Activated naive CD8-positive, alpha-beta T cell (primary cell): ENCODE measurements at regions not wholly inside any gene's neighbourhood (a gene's known extent, or its start where the extent isn't known, plus 50 kb on each side); places are given as distances from the start of the nearest gene placed in this dataset.
A peak's percentile ranks its signal among the peaks of the same experiment; 100 is the strongest.

Experiments
- H3K27ac Mint-ChIP-seq: one replicate; pipeline ENCODE4 v1.8.0; 2021; ENCODE audit warnings: mixed read lengths
- H3K27me3 Mint-ChIP-seq: one replicate; pipeline ENCODE4 v1.8.0; 2021; ENCODE audit warnings: mixed read lengths
- H3K36me3 Mint-ChIP-seq: one replicate; pipeline ENCODE4 v1.8.0; 2021; ENCODE audit warnings: mixed read lengths
- H3K4me1 Mint-ChIP-seq: one replicate; pipeline ENCODE4 v1.8.0; 2021; ENCODE audit warnings: low read depth, mixed read lengths
- H3K4me3 Mint-ChIP-seq: one replicate; pipeline ENCODE4 v1.8.0; 2021; ENCODE audit warnings: mild to moderate bottlenecking, mixed read lengths
- H3K9me3 Mint-ChIP-seq: one replicate; pipeline ENCODE4 v1.8.0; 2021; ENCODE audit warnings: low read depth, mixed read lengths

DNA sequence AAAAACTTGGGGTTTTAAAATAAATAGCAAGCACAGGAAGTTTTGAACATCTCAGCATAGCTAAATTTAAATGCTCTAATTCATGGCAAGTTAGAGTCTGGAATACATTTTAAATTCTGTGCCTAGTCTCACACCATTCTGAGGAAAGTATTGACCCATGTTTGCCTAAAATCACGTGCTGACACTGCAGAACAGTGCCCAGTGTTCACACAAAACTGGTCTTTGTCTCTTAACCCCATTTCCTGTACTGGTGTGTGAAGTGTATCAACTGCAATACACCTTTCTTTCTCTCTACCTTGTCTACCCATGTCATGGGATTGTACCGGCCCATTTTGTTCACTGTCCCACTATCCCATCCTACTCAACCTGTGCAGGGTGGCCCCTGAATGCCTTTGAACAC is 749.7 kb upstream of the POM121L12 start:
- H3K4me1 Mint-ChIP-seq = peaks cover 14% of the 10 kb centered on the region
- H3K36me3 Mint-ChIP-seq = no peaks in the 10 kb centered on the region
- peaks cover 3% of the 10 kb centered on the region for H3K9me3 Mint-ChIP-seq
- no peak overlapping the region for H3K27ac Mint-ChIP-seq
- H3K27me3 Mint-ChIP-seq = no peaks in the 10 kb centered on the region
- no peak overlapping the region for H3K4me3 Mint-ChIP-seq

DNA sequence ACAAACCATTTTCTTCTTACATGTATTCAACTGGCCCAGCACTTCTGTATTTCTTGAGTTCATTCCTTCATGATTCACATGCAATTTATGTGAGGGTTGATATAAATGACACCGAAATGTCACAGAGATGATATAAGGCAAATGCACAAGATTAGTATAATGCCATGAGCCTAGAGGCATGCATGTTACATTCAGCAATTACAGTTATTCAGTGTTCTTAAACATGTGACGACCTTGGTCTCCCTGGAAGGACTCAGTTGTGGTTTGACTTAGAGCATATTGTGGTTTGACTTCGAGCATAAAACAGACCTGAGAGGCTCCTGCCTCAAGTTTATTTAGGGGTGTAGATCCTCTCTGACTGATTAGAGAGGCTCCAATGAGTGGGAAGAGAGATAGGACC is 752.1 kb upstream of the POM121L12 start:
- Mint-ChIP-seq H3K4me3 (peak overlapping the region; percentile 8), H3K36me3 (no peaks in the 10 kb centered on the region), H3K9me3 (peaks cover 11% of the 10 kb centered on the region), H3K4me1 (peaks cover 14% of the 10 kb centered on the region), H3K27me3 (no peaks in the 10 kb centered on the region), H3K27ac (no peak overlapping the region)

DNA sequence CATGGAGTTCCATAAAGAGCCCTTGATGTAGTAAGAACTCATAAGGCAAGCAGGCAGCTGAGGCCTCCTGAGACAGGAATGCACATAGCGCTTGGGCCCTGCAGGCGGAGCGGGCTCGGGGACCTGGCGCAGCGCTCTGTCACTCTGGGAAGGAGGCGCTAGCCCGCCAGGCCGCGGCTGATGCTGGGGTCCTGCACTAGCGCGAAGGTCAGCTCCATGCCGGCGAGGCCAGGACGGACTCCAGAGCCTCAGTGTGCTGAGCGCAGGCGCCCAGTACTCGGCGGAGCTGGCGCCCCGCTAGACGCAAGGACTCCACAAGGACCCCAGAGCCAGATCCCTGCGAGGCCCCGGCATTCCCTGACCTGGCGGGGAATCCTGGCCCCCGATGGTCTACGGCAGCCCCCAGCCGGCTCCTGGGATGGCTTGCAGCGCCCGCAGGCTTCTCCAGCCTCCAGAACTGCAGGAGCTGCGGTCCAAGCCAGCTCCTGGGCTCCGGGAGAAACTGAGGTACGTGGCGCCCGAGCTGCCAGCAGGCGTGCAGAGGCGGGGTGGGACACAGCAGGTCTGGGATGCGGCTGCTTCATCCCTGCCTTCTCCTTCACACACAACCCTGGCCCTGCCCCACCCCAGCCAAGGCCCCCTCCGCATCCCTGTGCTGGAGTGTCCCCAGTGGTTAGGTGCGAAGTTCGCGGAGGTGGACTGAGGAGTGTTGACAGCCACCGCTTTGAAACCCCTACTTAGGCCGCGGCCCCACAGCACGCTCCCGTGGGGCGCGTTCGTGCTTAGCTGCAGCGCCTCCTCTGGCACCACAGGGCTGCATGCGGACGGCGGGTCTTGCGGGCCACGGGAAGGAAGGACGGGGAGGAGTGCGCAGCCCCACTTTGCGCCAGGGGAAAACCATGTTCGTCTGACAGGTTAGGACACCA is 761.5 kb upstream of the POM121L12 start:
- H3K27ac Mint-ChIP-seq = no peak overlapping the region
- peak overlapping the region; percentile 60 for H3K4me3 Mint-ChIP-seq
- no peaks in the 10 kb centered on the region for H3K4me1 Mint-ChIP-seq
- no peaks in the 10 kb centered on the region for H3K27me3 Mint-ChIP-seq
- peaks cover 2% of the 10 kb centered on the region for H3K9me3 Mint-ChIP-seq
- no peaks in the 10 kb centered on the region for H3K36me3 Mint-ChIP-seq

DNA sequence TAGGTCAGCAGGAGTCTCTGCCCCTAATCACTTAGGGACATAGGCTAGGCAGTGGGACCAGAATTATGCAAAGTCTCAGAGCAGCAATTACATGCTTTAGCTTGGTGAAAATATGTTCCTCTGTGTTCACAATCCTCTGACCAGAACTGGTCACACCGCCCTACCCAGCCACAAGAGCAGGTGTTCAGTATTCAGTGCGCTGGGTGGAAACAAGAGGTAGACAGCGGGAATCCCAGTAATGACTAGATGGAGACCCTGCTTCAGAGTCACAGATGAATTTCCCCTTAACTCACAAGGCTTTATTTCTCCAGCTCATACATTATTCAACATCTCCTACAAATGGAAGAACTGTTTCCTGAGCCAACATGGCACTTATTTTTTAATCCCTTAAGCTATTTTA is 763.7 kb upstream of the POM121L12 start:
- Mint-ChIP-seq H3K9me3 (no peaks in the 10 kb centered on the region), H3K4me1 (no peaks in the 10 kb centered on the region), H3K4me3 (no peak overlapping the region), H3K27me3 (no peaks in the 10 kb centered on the region), H3K36me3 (no peaks in the 10 kb centered on the region), H3K27ac (no peak overlapping the region)

DNA sequence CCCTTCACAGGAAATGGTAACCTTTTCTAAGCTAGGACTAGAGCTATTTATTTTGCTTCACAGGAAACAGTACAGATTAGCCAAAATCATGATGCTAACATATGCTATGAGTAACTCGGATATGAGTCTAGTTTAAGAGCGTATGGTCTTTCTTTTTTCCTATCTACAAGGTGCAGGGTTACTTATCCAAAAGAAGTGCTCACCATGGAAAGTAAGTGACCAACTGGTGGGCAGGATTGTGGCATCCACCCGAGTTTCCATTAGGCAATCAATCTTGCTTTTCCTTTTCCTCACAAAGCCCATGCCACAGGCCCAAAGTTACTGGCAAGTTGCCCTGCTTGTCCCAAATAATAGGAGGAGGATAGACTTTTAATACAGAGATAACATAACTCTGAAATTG is 765.1 kb upstream of the POM121L12 start:
- no peaks in the 10 kb centered on the region for H3K4me1 Mint-ChIP-seq
- H3K27ac Mint-ChIP-seq = no peak overlapping the region
- no peak overlapping the region for H3K4me3 Mint-ChIP-seq
- no peaks in the 10 kb centered on the region for H3K9me3 Mint-ChIP-seq
- H3K27me3 Mint-ChIP-seq = no peaks in the 10 kb centered on the region
- no peaks in the 10 kb centered on the region for H3K36me3 Mint-ChIP-seq

DNA sequence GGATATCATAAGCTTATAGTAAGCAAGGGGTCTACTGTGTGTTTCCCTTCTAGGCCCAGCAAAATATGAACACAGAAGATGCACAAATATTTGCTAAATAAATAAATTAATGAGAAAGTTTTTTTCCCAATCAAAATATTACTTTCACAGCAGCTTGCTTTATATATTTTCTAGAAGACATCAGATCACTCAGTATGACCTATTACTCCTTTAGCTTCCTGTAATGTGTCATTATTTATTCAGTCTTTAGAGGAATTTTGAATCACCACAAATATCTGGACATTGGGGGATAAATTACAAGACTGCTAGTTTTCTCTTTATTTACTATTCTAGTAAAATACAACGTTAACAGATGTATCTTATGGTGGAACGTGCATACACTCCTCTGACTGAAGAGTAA is 765.8 kb upstream of the POM121L12 start:
- Mint-ChIP-seq H3K27me3 (no peaks in the 10 kb centered on the region), H3K4me1 (no peaks in the 10 kb centered on the region), H3K27ac (no peak overlapping the region), H3K9me3 (no peaks in the 10 kb centered on the region), H3K36me3 (no peaks in the 10 kb centered on the region), H3K4me3 (no peak overlapping the region)

DNA sequence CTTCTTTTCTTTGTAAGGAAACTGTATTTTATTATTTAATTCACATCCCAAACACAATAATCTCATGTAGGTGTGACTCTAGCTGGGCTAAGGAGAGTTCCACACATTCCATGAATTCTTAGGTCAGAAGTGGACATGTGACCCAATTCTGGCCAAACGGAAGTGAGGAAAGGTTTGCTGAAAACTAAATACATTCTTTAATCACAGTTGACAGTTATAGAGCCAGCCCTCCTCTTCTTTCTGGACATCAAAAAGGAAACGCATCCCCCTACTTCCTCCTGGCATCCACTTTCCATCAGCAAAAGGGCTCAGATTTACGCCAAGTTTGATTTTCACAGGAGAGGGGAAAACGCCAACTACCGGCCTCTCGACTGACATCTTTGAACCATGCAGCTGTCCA is 774.4 kb upstream of the POM121L12 start:
- Mint-ChIP-seq H3K4me1 (no peaks in the 10 kb centered on the region), H3K9me3 (no peaks in the 10 kb centered on the region), H3K27ac (no peak overlapping the region), H3K36me3 (no peaks in the 10 kb centered on the region), H3K27me3 (no peaks in the 10 kb centered on the region), H3K4me3 (no peak overlapping the region)

DNA sequence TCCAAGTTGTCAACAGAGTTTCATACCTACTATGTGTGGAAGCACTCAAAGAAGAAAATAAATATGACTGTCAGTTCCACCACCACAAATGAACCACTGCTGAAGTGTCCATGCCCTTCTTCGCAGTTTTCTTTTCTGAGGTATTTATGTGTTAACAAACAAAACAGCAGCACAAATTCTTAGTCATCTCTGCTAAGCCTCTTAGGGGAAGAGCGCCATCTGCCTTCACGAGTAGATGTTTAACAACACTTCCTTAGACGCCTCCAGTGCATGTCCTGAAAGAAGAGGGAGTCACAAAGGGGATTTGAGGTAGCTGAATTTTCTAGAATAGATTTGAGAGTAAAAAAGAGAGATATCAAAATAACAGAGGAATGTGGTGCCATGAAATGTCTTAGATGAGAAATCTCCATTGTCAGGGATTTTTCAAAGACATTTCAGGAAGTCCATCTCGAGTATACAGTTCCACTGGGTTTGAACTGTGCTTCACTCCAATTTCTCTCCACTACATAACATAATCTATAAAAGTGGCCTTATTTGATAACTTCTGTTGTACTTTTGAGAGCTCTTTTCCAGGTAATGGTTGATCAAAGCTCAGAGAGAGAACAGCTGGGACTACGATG is 775.3 kb upstream of the POM121L12 start:
- H3K4me3 Mint-ChIP-seq = no peak overlapping the region
- no peaks in the 10 kb centered on the region for H3K36me3 Mint-ChIP-seq
- H3K27ac Mint-ChIP-seq = no peak overlapping the region
- H3K4me1 Mint-ChIP-seq = no peaks in the 10 kb centered on the region
- no peaks in the 10 kb centered on the region for H3K27me3 Mint-ChIP-seq
- no peaks in the 10 kb centered on the region for H3K9me3 Mint-ChIP-seq

DNA sequence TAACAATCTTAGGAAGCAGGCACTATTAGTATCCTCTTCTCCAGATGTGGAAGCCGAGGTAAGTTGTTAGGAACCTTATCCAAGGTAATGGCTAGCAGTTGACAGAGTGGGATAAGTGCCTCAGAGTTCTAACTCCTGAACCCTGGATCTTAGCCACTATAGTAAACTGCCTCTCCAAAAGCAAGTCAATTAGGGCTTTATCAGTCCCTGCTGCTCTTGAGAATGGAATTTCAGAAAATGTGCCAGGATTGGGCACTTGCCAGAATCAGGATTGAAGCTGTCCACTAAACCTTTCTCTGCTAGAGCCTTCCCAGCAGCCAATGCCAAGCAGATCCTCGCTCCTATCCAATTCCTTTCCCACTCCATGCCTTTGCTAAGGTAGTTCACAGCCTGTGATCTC is 777.5 kb upstream of the POM121L12 start:
- Mint-ChIP-seq H3K4me3 (no peak overlapping the region), H3K9me3 (no peaks in the 10 kb centered on the region), H3K27ac (no peak overlapping the region), H3K36me3 (no peaks in the 10 kb centered on the region), H3K4me1 (no peaks in the 10 kb centered on the region), H3K27me3 (no peaks in the 10 kb centered on the region)

DNA sequence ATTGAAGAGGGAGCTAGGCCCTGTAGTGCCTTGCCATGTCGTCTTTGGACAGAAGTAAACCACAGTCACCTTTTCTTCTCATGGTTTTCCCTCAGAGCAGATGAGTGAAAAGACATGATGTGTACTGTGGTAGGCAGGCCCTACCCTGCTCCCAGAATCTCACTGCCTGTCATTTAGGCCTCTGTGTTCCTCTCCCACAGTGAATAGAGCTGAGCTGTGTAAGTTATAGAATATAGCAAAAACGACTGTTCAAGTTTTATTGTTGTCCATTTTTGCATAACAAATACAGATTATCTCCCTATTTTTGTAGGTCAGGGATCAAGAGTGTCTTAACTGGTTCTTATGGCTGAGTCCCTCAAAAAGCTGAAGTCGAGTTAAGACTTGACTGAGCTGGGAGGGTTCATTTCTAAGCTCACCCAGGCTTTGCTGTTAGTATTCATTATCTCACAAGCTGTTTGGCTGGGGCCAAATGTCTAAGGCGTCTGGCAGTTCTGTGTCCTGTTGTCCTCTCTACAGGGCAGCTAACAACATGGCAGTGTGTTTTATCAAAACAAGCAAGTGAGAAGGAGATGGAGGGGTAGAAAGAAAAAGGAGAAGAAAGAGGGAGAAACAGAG is 780.9 kb upstream of the POM121L12 start:
- H3K36me3 Mint-ChIP-seq = no peaks in the 10 kb centered on the region
- no peak overlapping the region for H3K4me3 Mint-ChIP-seq
- H3K4me1 Mint-ChIP-seq = no peaks in the 10 kb centered on the region
- H3K27ac Mint-ChIP-seq = no peak overlapping the region
- no peaks in the 10 kb centered on the region for H3K27me3 Mint-ChIP-seq
- H3K9me3 Mint-ChIP-seq = no peaks in the 10 kb centered on the region

DNA sequence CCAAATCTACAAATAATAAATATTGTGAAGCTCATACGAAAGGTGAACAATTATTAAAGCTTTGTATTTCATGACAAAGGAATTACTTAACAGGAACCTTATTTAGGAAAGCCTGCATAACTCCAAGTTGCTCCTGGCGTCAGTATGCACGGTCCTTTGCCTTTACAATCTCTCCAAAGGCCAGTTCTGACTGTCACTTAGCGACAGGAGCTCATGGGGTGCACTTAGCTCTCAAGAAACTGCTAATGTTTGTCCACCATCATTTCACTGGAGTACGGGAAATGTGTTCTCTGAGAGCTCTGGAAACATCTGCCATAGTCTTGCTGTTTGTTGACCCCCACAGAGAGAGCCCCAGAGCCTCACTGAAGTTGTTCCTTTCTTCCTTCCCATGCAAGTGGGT is 781.5 kb upstream of the POM121L12 start:
- no peaks in the 10 kb centered on the region for H3K27me3 Mint-ChIP-seq
- H3K9me3 Mint-ChIP-seq = no peaks in the 10 kb centered on the region
- H3K36me3 Mint-ChIP-seq = no peaks in the 10 kb centered on the region

DNA sequence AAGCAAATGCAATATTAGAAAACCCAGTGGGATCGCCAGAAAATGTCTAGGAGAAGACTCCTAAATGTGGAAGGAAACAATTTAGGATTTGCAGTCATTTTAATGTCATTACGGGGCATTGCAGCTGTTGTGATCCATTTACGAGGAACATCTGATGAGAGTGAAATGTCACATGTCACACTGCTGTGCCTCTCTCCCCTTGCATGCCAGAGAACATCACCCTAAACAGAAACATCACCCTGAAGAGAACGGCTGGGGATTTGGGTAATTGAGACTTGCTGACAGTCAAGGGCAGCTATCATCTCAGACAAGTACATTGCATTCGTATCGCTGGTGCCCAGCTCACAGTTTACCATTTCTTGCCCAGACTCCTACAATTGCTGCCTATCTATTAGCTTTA is 785.7 kb upstream of the POM121L12 start:
- Mint-ChIP-seq H3K27me3 (no peaks in the 10 kb centered on the region), H3K4me1 (no peaks in the 10 kb centered on the region), H3K4me3 (no peak overlapping the region), H3K27ac (no peak overlapping the region), H3K36me3 (no peaks in the 10 kb centered on the region), H3K9me3 (peaks cover 1% of the 10 kb centered on the region)

More for the DNA sequence above, 781.5 kb upstream of the POM121L12 start:
- Mint-ChIP-seq H3K4me3 (no peak overlapping the region), H3K4me1 (no peaks in the 10 kb centered on the region), H3K27ac (no peak overlapping the region)

DNA sequence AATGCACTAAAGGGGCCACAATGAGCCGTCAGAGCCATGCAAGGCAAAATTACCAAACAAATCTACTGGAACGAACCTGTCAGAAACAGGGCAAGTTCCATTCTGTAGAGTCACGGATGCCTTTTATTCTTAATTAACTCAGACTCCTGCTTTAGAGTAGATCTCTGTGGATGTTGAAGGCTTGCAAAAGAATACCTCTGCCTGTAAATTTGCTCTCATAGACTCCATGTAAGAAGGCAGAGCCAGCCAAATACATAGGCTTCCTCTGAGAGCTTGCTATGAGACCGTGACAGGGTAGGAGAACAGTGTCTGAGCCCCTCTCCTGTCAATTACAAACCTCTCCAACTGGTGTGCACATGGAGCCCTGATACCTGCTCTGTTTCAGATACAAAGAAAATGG is 787.9 kb upstream of the POM121L12 start:
- Mint-ChIP-seq H3K4me3 (no peak overlapping the region), H3K9me3 (peaks cover 9% of the 10 kb centered on the region), H3K27ac (no peak overlapping the region), H3K27me3 (no peaks in the 10 kb centered on the region), H3K4me1 (no peaks in the 10 kb centered on the region), H3K36me3 (no peaks in the 10 kb centered on the region)

DNA sequence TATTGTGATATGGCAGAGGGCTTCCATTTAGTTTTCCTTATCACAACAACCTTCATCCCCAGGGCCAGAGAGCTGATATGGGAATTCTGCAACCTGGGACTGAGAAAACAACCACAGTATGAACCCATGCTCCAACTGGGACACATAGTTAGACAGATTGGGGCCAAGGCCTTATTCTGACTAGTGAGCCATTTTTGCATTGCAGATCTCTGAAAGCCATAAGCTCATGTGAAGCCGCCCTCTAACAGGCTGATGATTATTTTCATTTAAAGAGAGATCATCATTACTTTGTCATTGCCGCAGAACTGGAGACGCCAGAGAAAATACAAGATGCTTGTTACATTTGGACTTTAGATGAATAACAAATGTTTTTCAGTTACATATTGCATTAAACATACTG is 791.7 kb upstream of the POM121L12 start:
- Mint-ChIP-seq H3K27ac (no peak overlapping the region), H3K27me3 (no peaks in the 10 kb centered on the region), H3K4me1 (no peaks in the 10 kb centered on the region), H3K4me3 (no peak overlapping the region), H3K36me3 (no peaks in the 10 kb centered on the region), H3K9me3 (peaks cover 9% of the 10 kb centered on the region)

DNA sequence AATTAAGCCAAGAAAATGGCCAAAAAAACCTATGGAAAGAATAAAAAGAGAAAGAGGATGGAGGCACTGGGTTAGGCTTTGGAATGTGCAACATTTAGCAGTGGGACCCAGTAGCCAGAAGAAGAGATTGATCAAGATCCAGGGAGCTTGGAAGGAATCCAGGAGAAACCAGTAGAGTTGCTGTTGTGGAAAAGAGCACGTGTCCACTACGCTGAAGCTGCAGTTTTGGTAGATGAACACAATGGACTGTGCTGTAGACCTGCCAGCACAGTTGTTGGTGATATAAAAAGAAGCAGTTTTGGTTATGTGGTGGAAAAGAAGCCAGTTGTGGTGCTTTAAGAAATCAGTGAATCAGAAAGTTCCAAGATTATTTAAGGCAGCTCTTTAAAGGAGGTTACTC is 802.2 kb upstream of the POM121L12 start:
- H3K4me3 Mint-ChIP-seq = no peak overlapping the region
- no peaks in the 10 kb centered on the region for H3K27me3 Mint-ChIP-seq
- H3K36me3 Mint-ChIP-seq = no peaks in the 10 kb centered on the region
- H3K27ac Mint-ChIP-seq = no peak overlapping the region
- H3K4me1 Mint-ChIP-seq = no peaks in the 10 kb centered on the region
- peaks cover 12% of the 10 kb centered on the region for H3K9me3 Mint-ChIP-seq
